Stomach (tissue), 4 donors: ENCODE measurements at regions not wholly inside any gene's neighbourhood (a gene's known extent, or its start where the extent isn't known, plus 50 kb on each side); places are given as distances from the start of the nearest gene placed in this dataset.

Experiments used
- POLR2A ChIP-seq, 4 donors: fragments of 450-650 bp; IDR thresholded peaks; one replicate each; pipeline ENCODE4 v1.6.1; 2016; ENCODE audit warnings: antibody characterized with exemption in 4 of 4, control low read depth in 2 of 4, mild to moderate bottlenecking in 1 of 4, moderate library complexity in 1 of 4
- POLR2AphosphoS5 ChIP-seq, 3 donors: sonication (generic); formaldehyde crosslinking; IDR thresholded peaks; one replicate each; pipeline ENCODE4 v1.6.1; 2016; ENCODE audit warnings: antibody characterized with exemption in 3 of 3
- TF ChIP-seq, protein P1 (sequence below), 7 experiments: fragments of 450-650 bp in 4 of 7; fragments of 200-600 bp in 3 of 7; sonication (generic) in 3 of 7; IDR thresholded peaks; one replicate each; pipeline ENCODE4 v1.5.1; 2016 to 2019; ENCODE audit warnings: antibody characterized with exemption in 7 of 7, control low read depth in 2 of 7, mild to moderate bottlenecking in 1 of 7

DNA sequence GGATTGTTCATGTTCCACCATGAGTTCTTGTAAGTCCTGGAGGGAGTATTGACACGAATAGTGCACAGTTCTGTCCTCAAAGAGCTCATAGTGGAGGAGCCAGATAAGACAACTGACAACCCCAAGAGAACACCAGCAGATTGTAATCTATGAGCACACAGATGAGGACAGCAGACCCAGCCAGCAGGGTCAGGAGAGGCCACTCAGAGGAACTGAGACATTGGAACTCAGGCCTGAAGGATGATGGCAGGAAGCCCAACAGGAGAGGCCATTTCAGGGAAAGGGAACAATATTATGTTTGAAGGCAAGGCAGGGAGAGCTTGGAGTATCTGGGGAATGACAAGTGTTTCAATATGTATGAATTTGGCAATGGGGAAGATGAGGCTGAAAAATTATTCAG is 63.7 kb upstream of the IPO5 start:
- TF ChIP-seq POLR2A (IDR thresholded peaks at IDR 0.05) (no peak), POLR2AphosphoS5 (IDR thresholded peaks at IDR 0.05) (no peak)
- TF ChIP-seq, protein P1, sequence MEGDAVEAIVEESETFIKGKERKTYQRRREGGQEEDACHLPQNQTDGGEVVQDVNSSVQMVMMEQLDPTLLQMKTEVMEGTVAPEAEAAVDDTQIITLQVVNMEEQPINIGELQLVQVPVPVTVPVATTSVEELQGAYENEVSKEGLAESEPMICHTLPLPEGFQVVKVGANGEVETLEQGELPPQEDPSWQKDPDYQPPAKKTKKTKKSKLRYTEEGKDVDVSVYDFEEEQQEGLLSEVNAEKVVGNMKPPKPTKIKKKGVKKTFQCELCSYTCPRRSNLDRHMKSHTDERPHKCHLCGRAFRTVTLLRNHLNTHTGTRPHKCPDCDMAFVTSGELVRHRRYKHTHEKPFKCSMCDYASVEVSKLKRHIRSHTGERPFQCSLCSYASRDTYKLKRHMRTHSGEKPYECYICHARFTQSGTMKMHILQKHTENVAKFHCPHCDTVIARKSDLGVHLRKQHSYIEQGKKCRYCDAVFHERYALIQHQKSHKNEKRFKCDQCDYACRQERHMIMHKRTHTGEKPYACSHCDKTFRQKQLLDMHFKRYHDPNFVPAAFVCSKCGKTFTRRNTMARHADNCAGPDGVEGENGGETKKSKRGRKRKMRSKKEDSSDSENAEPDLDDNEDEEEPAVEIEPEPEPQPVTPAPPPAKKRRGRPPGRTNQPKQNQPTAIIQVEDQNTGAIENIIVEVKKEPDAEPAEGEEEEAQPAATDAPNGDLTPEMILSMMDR (IDR thresholded peaks at IDR 0.05), result no peak
